ENCODE measurements at regions not wholly inside any gene's neighbourhood (a gene's known extent, or its start where the extent isn't known, plus 50 kb on each side); places are given as distances from the start of the nearest gene placed in this dataset.
"Not testable (repeated sequence)": the region's sequence is repeated elsewhere in the genome, so short reads cannot be mapped to it uniquely, and the experiment has no call there.

DNA sequence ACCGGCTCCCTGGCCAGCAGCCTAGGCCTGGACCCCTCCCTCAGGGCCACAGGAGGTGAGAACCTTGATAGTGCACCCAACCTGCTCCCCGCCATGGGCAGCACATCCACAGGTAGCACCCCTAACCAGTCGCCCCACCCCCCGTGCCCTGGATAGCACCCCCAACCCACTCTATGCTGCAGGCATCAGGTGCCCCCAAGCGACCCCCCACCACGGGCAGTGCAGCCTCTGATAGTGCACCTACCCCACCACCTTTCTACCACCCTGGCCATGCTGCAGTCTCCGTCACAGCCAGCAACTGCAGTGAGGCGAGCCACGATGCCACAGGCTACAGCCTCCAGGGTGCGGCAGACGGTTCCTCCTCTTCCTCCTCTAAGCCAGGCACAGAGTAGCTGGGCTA is 55.6 kb downstream of the SOWAHC start:
- Mint-ChIP-seq H3K27ac (no peak overlapping the region), H3K9me3 (no peaks in the 10 kb centered on the region), H3K4me3 (no peak overlapping the region), H3K4me1 (no peaks in the 10 kb centered on the region), H3K36me3 (ENCODE audit: low read depth) (no peaks in the 10 kb centered on the region), H3K27me3 (peaks cover 9% of the 10 kb centered on the region)
- ATAC-seq (no peak), DNase-seq (no peak)

DNA sequence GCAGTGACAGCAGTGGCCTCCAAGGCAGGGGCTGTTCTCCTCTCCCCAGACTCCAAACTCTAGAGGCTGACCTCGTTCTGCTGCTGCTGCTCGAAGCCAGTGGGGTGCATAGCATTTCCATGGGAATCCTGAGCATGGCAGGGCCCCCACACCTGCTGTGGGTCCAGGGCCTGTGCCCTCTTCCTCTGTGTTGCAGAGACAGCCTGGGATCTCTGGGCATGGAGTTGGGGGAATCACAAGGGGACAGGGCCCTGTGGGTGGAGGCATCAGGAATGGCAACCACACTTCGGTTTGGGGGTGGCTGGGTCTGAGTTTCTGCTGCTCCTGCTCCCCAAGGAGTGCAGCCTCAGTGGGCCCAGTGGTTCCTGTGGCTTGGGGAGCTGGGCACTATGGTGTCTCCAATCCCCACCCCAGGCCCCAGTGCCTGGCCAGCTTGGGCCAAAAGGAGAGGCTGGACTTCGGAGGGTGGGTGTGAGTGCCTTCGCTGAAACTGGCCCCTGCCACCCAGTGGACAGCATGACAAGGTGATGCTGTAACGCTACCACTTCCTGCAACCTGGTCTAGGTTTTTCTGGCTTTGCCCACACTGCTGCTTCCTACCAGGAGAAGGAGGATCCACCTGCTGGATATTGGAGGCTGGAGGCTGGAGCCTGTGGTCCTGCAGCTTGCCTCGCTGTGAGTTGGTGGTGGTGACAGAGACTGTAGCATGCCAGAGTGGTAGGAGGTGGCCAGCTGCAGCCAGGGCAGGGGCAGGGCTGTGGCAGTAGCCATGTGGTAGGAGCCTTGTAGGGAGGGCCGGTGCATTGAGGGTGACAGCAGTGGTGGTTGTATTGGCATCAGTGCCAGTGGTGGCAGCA is 56.6 kb downstream of the SOWAHC start:
- H3K27me3 Mint-ChIP-seq, result peaks cover 9% of the 10 kb centered on the region
- ATAC-seq (no peak), DNase-seq (no peak)
- no peaks in the 10 kb centered on the region for H3K36me3 Mint-ChIP-seq (ENCODE audit: low read depth)
- H3K9me3 Mint-ChIP-seq, result no peaks in the 10 kb centered on the region
- no peak overlapping the region for H3K27ac Mint-ChIP-seq
- no peak overlapping the region for H3K4me3 Mint-ChIP-seq
- no peaks in the 10 kb centered on the region for H3K4me1 Mint-ChIP-seq

DNA sequence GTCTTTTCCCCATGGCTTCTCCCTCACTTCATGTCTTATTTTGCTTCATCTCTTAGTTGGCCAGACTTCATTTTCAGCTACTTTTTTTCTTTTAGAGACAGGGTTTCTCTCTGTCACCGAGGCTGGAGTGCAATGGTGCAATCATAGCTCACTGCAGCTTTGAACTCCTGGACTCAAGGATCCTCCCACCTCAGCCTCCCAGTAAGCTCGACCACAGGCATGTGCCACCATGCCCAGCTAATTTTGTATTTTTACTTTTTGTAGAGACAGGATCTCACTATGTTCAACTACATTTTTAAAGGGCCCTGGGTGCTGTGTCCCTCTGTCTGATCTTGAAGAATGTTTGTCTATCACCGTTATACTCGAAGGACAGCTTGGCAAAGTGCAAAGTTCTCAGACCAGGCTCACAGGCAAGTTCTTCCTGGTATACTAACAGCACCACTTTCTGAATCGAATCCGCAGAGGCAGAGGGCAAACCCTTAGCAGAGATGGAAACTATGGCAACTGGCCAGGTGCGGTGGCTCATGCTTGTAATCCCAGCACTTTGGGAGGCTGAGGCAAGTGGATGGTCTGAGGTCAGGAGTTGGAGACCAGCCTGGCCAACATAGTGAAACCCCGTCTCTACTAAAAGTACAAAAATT is 60.9 kb downstream of the SOWAHC start:
- Mint-ChIP-seq H3K27ac (no peak overlapping the region), H3K27me3 (peaks cover 10% of the 10 kb centered on the region), H3K4me3 (no peak overlapping the region), H3K4me1 (no peaks in the 10 kb centered on the region), H3K9me3 (no peaks in the 10 kb centered on the region), H3K36me3 (ENCODE audit: low read depth) (no peaks in the 10 kb centered on the region)
- DNase-seq, result no peak
- ATAC-seq, result no peak

DNA sequence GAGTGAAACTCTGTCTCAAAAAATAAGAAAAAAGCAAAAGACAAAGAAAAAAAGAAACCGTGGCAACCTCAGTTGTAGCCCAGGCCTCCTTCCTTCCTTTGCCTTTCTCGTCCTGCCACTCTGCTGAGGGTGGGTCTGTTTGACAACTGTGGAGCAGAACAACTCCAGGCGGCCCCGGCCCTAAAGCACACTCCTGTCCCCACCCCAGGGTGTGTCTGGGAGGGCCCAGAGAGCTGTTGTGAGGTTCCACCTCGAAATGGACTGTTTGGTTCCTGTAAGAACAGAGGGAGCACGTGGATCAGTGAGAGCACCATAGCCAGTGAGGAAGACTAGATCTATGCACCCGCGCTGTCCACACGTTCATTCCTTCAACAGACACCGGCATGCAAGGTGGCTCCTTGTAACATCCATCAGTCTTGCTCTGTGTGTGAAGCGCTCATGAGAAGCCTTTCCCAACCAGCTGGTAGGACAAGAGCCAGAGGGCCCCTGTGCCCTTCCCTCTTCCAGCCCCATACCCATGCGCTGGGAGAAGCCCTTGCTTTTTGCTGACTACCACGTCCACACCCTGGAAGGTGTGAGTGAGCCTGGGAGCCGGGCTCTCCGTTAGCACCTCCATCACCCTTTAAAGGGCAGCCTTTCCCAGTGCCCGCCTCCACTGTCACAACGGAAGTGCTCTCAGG is 61.6 kb downstream of the SOWAHC start:
- Mint-ChIP-seq H3K27ac (no peak overlapping the region), H3K9me3 (no peaks in the 10 kb centered on the region), H3K4me1 (no peaks in the 10 kb centered on the region), H3K27me3 (peaks cover 10% of the 10 kb centered on the region), H3K4me3 (no peak overlapping the region), H3K36me3 (ENCODE audit: low read depth) (no peaks in the 10 kb centered on the region)
- DNase-seq (no peak), ATAC-seq (no peak)

DNA sequence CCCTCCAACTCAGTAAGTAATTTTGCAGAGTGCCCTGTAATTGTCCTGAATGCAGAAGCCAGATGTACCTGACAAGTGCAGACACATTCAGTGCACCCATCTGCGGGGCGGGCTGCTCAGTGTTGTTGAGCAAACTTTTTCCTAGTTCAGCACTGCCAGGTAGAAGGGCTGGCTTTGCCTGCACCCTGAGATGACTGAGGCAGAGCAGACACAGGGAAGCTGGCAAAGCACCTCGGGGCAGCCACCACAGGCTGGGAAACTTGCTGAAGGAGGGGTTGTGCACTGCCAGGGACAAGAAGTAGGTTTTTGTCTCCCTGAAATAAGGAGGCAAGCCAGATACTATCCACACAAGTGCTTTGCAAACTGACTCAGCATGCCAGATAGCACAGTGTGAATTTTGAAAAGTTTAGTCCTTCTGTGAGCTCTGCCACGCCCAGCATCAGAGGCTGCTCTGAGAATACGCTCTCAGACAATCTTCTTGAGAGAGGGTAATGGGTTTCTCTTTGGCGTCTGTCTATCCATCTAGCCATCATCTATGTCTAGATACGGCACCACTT is 62.3 kb downstream of the SOWAHC start:
- Mint-ChIP-seq H3K36me3 (ENCODE audit: low read depth) (no peaks in the 10 kb centered on the region), H3K4me3 (no peak overlapping the region), H3K27me3 (peaks cover 10% of the 10 kb centered on the region), H3K27ac (no peak overlapping the region), H3K9me3 (no peaks in the 10 kb centered on the region), H3K4me1 (no peaks in the 10 kb centered on the region)
- no peak for DNase-seq
- ATAC-seq, result no peak

DNA sequence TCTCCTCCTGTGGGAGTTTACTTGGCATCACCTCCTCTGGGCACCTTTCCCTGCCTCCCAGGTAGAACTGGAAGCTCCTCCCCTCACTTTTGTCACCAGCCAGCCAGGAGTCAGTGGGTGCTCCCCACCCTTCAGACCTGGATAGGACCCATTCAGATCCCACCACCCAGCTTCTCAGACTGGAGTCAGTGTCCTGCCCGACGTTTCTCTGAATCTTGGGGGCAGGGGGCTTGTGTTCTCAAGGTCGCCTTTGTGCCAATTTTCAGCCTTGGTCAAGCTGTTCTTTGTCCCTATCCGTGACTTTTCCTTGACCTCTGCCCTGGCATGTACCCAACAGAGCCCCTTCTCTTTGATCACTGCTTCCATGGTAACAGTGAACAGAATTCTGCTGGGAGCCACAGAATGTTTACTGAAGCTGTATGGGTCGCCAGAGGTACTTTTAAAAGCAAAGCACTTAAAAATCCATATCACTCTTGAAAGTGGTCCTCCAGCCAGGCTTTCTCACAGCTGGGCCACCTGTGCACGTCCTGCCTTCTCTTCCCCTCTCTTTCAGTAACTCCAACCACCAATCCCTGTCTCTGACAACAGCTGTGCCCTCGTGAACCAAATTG is 63.1 kb downstream of the SOWAHC start:
- not testable (repeated sequence) for H3K27ac Mint-ChIP-seq; H3K4me3 Mint-ChIP-seq; H3K9me3 Mint-ChIP-seq; H3K4me1 Mint-ChIP-seq; ATAC-seq; H3K36me3 Mint-ChIP-seq (ENCODE audit: low read depth); DNase-seq
- H3K27me3 Mint-ChIP-seq, result peaks cover 10% of the 10 kb centered on the region

DNA sequence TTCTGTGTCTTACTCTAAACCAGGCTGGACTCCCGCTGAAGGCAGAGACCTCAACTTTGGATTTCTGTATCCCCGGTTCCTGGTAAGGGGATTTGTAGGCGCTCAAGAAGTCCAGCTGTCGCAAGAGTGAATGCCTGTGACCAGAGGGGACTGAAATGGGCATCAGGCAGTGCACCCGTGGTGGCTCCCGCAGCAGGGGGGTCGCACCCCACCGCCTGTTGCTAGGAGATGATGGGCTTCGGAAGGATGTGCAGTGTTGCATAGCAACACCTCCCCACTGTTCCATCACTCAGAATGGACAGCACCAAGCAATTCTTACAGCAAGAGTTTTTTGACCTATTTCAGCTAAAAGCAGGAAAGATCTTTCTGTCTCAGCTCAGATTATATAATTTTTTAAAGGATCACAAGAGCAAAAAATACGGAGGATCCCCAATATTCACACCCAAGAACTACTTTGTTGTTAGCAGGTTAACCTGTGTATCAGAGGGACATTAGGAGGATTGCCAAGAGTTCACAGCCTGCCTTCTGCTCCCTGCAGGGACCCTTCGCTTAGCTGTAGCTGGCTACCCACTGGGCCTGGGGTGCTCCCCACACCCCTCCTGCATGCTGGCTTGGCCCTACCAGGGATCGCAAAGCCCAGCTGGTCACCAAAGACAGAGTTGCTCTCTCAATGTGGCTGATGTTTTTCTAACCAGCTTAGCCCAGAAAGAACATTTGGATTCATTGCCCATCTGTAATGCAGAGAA is 63.8 kb downstream of the SOWAHC start:
- Mint-ChIP-seq H3K4me3 (no peak overlapping the region), H3K9me3 (no peaks in the 10 kb centered on the region), H3K36me3 (ENCODE audit: low read depth) (no peaks in the 10 kb centered on the region), H3K27me3 (peaks cover 10% of the 10 kb centered on the region), H3K4me1 (no peaks in the 10 kb centered on the region), H3K27ac (no peak overlapping the region)
- ATAC-seq, result no peak
- no peak for DNase-seq

DNA sequence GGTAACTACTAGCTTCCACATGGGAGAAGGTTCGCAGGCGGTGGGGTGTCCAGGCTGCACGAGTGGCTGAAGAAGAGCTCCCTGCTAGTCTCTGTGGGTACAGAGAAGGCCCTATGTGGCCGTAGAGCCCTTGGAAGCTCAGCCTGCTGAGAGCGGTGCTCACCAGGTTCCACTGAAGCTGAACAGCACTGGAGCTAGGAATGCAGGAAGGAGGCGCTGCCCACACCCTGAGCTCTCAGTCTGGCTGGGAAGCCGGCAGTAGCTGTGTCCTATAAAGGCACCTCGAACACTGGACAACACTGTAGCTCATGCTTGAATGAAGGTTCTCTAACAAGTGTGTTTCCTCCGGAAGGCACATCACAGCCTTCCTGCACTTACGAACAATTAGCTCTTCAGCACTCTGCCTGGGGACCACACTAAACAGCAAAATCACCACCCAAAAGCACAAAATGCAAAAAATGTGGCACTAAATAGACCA is 64.6 kb downstream of the SOWAHC start:
- H3K4me1 Mint-ChIP-seq, DNase-seq: not testable (repeated sequence)
- H3K27me3 Mint-ChIP-seq, result peaks cover 10% of the 10 kb centered on the region

DNA sequence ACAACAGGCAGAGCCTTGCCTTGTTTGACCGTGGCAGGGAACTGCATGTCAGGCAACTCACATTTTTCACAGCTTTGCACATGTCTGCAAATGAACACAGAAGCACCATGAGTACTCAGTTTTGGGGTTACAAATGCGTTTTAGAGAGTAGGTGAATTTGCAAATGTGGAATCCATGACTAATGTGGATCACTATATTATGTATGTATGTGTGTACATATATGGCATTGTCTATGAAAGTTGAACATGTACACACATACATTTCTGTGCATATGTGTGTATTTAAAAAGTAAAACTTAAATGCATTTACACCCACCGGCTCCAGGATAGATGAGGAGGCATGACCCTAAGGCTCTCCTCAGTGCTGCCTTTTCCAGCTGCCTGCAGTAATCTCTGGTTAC is 65.1 kb downstream of the SOWAHC start:
- Mint-ChIP-seq H3K36me3 (ENCODE audit: low read depth) (no peaks in the 10 kb centered on the region), H3K9me3 (no peaks in the 10 kb centered on the region)

More for the DNA sequence above, 64.6 kb downstream of the SOWAHC start:
- not testable (repeated sequence) for H3K36me3 Mint-ChIP-seq (ENCODE audit: low read depth); H3K9me3 Mint-ChIP-seq; H3K27ac Mint-ChIP-seq; H3K4me3 Mint-ChIP-seq; ATAC-seq

DNA sequence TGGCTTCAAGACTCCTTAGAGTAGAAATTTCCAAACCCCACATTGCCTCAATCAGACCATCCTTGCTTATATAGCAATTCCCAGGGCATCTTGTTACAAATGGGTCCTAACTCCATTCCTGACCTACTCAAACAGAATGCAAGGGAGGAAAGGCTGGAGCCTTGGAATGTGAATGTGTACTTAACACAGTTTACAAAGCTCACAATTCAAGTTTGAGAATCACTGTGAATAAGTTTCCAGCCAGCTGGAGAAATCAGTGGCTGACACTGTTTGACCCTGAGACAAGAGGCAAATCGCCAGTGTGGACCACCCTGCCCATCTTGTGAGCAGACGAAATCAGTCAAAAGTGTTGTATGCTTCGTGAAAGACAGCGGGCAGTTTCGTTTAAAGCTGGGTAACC is 65.5 kb downstream of the SOWAHC start:
- no peaks in the 10 kb centered on the region for H3K36me3 Mint-ChIP-seq (ENCODE audit: low read depth)
- H3K27me3 Mint-ChIP-seq, result peaks cover 7% of the 10 kb centered on the region
- DNase-seq (no peak), ATAC-seq (no peak)
- no peak overlapping the region for H3K27ac Mint-ChIP-seq
- H3K9me3 Mint-ChIP-seq, result no peaks in the 10 kb centered on the region
- no peaks in the 10 kb centered on the region for H3K4me1 Mint-ChIP-seq
- no peak overlapping the region for H3K4me3 Mint-ChIP-seq

More for the DNA sequence above, 65.1 kb downstream of the SOWAHC start:
- DNase-seq (no peak), ATAC-seq (no peak)
- Mint-ChIP-seq H3K27ac (no peak overlapping the region), H3K27me3 (peaks cover 8% of the 10 kb centered on the region), H3K4me3 (no peak overlapping the region), H3K4me1 (no peaks in the 10 kb centered on the region)

DNA sequence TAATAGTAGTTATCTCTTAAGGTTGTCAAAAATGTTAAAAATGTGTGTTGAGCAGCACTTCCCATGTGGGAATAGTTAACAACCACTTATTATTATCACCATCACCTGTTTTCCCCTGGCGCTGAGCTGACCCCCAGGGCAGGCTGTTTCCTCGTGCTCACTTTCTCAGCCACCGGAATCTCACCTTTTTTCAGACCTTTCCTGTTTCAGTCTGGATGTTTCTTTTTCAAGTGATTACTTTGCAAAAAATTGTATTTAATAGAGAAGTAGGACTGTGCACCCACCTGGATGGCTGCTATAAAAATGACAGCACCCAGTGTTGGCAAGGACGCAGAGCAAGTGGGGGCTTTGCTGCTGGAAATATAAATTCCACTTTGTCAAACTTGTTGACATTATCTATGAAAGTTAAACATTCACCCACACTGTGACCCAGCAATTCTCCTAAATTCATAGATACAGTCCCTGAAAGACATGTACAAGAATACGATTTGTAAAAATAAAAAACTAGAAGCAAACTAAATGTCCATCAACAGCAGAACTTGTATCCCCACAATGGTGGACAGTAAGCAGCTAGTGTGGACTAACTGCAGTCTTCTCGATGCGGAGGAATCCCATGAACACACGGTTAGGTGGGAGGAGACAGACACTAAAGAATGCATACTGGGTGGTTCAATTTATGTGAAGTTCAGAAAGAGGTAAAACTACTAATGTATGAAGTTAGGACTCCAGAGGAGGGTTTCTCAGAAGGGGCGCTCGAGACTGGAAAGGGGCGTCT is 66.5 kb downstream of the SOWAHC start:
- no peaks in the 10 kb centered on the region for H3K4me1 Mint-ChIP-seq
- no peak for ATAC-seq
- H3K9me3 Mint-ChIP-seq, result no peaks in the 10 kb centered on the region
- no peak overlapping the region for H3K27ac Mint-ChIP-seq
- H3K36me3 Mint-ChIP-seq (ENCODE audit: low read depth), result no peaks in the 10 kb centered on the region
- H3K4me3 Mint-ChIP-seq, result no peak overlapping the region
- no peak for DNase-seq
- H3K27me3 Mint-ChIP-seq, result peaks cover 4% of the 10 kb centered on the region

DNA sequence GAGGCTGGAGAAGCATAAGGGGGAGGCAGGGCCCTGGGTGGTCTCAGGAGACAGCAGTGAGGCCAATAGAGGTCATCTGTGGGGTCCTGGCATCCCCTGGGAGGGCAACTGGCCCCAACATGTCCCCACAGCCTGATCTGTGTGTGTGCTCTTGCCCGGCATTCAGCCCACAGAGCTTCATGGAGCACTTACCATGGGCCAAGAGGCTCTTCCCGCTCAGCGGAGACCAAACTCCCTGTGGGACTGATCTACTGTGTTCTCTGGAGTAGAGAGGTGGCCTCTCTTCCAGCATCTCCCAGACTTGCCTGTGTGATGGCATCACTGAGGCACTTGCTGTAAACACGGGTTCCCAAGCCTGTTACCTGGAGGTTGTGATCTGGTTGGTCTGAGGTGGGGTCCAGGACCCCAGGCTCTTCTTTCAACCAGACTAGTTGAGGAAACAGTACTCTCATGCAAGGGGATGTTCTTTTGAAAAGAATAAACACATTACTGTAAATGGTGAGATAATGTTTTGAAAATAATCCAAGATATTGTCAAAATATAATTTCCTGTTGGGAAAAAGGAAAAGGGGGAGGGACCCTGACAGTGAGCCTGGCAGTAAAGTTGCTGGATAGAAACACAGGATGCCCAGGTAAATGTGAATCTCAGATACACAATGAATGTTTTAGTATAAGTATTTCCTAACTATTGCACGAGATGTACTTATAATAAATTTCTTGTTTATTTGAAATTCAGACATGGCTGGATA is 67.6 kb downstream of the SOWAHC start:
- Mint-ChIP-seq H3K27ac (no peak overlapping the region), H3K4me1 (no peaks in the 10 kb centered on the region), H3K36me3 (ENCODE audit: low read depth) (no peaks in the 10 kb centered on the region), H3K27me3 (peaks cover 7% of the 10 kb centered on the region), H3K4me3 (no peak overlapping the region), H3K9me3 (no peaks in the 10 kb centered on the region)
- DNase-seq (no peak), ATAC-seq (no peak)

DNA sequence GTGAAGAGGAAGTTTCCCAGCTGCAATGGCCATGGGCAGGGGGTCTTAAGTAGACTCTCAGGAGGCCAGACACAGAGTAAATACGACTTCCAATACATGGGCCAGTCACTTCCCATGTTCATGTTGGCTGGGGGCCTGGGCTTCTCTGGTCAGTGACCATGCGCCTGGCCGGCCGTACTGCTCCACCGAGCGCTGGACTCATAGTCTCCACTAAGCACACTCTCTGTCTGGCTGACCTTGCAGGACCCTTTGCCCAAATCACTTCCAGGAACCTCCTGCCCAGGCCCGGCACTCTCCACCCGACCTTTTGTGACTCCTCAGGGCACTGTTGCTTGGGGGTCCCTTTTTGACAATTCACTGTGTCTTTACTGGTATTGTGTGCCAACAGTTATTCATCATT is 69.3 kb downstream of the SOWAHC start:
- DNase-seq (no peak), ATAC-seq (no peak)
- no peak overlapping the region for H3K27ac Mint-ChIP-seq
- H3K36me3 Mint-ChIP-seq (ENCODE audit: low read depth), result no peaks in the 10 kb centered on the region
- H3K4me1 Mint-ChIP-seq, result no peaks in the 10 kb centered on the region
- peaks cover 9% of the 10 kb centered on the region for H3K27me3 Mint-ChIP-seq
- no peaks in the 10 kb centered on the region for H3K9me3 Mint-ChIP-seq
- no peak overlapping the region for H3K4me3 Mint-ChIP-seq

Data from activated naive CD8-positive, alpha-beta T cell treated with anti-CD3 and anti-CD28 coated beads, Interleukin-2, amount 50 U/mL, for 24 hours (primary cell).